NB4 (cell line): ENCODE measurements at regions not wholly inside any gene's neighbourhood (a gene's known extent, or its start where the extent isn't known, plus 50 kb on each side); places are given as distances from the start of the nearest gene placed in this dataset.
"Not testable (repeated sequence)": the region's sequence is repeated elsewhere in the genome, so short reads cannot be mapped to it uniquely, and the experiment has no call there.

Experiments
- DNase-seq: peaks from one replicate; pipeline ENCODE4 v3.0.0; 2010; ENCODE audit warnings: low read depth
- H3K4me3 ChIP-seq: one replicate; pipeline ENCODE4 v1.5.1; 2011; ENCODE audit warnings: mild to moderate bottlenecking, low read depth, low read length, moderate library complexity
- MYC ChIP-seq: IDR thresholded peaks from 2 replicates; pipeline ENCODE4 v1.6.1; 2011; ENCODE audit warnings: low read depth, low read length
- POLR2A ChIP-seq: IDR thresholded peaks from 2 replicates; pipeline ENCODE4 v1.6.1; 2011; ENCODE audit warnings: mild to moderate bottlenecking; ENCODE audit not compliant: insufficient read length; ENCODE audit errors: extremely low read depth
- TF ChIP-seq, protein P1 (sequence below): IDR thresholded peaks from 2 replicates; pipeline ENCODE4 v1.6.1; 2011; ENCODE audit warnings: low read depth, low read length
- TF ChIP-seq, protein P2 (sequence below): IDR thresholded peaks from one replicate; pipeline ENCODE4 v1.5.1; 2012; ENCODE audit warnings: low read depth, low read length

DNA sequence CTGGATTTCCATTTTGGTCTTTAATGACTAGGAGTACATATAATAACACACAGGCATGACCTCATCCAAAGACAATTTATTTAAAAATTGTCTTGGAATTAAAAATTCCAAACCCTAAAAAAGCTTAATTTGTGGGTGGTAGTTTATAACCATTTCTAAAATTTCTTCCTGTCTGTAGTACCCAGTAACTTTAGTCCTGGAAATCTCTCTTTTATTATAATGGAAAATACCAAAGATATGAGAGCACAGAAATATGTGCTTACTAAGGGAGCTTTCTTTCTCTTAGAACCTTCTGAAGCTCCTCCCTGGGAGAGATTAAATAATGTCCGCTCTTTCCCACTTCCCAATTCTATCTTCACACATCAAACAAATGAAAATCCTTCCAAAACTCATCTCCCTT is 70.5 kb upstream of the PRL start:
- no peak for DNase-seq
- TF ChIP-seq MYC (no peak), POLR2A (no peak)
- TF ChIP-seq, protein P1, sequence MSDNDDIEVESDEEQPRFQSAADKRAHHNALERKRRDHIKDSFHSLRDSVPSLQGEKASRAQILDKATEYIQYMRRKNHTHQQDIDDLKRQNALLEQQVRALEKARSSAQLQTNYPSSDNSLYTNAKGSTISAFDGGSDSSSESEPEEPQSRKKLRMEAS, result no peak
- TF ChIP-seq, protein P2, sequence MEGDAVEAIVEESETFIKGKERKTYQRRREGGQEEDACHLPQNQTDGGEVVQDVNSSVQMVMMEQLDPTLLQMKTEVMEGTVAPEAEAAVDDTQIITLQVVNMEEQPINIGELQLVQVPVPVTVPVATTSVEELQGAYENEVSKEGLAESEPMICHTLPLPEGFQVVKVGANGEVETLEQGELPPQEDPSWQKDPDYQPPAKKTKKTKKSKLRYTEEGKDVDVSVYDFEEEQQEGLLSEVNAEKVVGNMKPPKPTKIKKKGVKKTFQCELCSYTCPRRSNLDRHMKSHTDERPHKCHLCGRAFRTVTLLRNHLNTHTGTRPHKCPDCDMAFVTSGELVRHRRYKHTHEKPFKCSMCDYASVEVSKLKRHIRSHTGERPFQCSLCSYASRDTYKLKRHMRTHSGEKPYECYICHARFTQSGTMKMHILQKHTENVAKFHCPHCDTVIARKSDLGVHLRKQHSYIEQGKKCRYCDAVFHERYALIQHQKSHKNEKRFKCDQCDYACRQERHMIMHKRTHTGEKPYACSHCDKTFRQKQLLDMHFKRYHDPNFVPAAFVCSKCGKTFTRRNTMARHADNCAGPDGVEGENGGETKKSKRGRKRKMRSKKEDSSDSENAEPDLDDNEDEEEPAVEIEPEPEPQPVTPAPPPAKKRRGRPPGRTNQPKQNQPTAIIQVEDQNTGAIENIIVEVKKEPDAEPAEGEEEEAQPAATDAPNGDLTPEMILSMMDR, result no peak
- no peak overlapping the region for H3K4me3 ChIP-seq

DNA sequence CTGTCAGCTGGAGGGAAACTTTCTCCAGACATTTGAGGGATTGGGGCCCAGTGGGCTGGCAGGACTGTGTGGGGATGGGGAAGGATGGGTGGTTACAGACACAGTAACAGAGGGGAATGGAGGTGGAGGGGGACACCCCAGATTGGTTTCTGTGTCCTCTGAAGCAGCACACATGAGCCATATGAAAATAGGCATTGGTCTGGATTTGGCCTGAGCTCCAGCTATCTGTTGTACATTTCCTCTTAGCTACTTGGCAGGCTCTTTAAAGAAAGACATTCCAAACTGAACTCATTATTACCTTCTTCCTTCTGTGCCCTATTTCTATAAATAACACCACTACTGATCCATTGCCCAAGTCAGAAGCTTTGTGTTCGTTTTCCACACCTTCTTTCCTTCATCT is 72.0 kb upstream of the PRL start:
- DNase-seq, result no peak
- TF ChIP-seq POLR2A (no peak), MYC (no peak)
- TF ChIP-seq, protein P2, result no peak
- TF ChIP-seq, protein P1, result no peak
- no peak overlapping the region for H3K4me3 ChIP-seq

DNA sequence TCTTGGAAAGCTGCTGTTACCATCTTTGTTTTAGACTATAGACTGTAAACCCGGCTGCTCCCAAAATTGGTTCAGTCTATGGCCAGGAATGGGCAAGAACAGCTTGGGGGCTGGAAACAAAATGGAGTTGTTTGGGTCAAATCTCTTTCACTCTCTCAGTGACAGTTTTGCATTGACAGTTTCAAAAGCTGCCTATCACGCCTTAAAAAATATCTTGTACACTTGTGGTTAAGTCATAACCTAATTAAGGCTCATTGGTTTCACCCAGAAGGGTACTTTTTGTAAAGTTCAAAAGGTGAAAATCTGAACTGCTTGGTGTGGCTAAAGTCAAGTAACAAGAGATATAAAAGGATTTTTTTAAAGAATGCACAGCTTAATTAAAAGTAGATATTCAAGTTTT is 76.1 kb upstream of the PRL start:
- no peak overlapping the region for H3K4me3 ChIP-seq
- TF ChIP-seq POLR2A (no peak), MYC (no peak)
- TF ChIP-seq, protein P1, result no peak
- TF ChIP-seq, protein P2, result no peak

DNA sequence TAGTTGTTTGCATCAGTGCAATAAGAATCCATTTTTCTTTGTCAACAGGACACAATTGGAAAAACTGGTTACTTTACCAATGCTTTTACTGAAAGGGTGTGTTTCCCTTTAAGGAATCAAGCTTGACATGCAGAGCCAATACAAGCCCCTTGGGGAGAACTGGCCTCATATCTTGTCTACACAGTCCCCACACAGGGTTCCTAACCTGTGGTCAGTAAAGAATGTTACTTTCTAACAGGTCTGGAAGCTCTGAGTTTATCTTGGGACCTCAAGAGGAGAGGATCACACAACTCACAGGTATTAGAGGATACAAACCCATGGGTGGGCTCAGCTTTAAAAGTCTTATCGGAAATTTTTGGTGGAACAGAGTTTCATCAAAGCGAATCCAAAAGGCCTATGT is 78.1 kb upstream of the PRL start:
- DNase-seq, H3K4me3 ChIP-seq: not testable (repeated sequence)

More for the DNA sequence above, 76.1 kb upstream of the PRL start:
- no peak for DNase-seq

DNA sequence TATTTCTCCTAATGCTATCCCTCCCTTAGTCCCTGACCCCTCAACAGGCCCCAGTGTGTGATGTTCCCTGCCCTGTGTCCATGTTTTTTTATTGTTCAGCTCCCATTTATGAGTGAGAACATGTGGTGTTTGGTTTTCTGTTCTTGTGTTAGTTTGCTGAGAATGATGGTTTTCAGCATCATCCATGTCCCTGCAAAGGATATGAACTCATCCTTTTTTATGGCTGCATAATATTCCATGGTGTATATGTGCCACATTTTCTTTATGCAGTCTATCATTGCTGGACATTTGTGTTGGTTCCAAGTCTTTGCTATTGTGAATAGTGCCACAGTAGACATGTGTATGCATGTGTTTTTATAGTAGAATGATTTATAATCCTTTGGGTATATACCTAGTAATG is 79.5 kb upstream of the PRL start:
- DNase-seq, H3K4me3 ChIP-seq: not testable (repeated sequence)

DNA sequence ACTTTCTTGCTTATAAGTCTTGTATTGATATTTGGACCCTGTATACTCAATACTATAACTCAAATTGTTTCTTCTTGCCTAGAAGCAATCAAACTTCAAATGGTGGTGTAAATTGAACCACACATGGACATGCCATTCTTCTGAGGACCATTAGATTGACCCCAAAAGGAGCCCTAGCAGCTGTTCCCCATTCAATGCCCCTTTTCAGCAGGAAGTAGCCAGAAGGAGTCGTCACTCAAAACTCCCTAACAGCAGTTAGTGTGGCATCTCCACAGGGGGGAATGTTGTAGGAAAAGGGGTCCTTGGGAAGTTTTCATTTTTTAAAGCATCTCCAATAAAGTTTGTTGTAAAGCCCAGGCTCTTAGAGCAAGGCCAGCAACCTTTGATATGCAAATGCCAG is 81.7 kb upstream of the PRL start:
- DNase-seq, H3K4me3 ChIP-seq: not testable (repeated sequence)

DNA sequence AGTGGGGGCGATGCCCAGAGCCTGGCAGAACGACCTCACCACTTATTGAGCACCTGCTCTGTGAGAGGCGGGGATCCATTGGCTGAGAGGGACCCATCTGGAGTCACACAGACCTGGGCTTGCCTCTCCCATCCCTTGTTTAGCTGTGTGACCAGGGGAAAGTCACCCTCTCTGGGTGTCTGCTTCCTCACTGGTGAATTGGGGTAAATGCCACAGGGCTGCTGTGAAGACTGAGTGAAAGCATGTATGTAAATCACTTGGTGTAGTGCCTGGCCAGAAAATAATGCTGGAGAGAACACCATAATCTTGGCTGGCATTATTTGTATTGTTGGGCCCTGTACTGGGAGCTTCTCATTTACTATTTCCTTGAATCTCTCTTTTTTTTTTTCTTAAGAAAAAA is 83.4 kb upstream of the PRL start:
- TF ChIP-seq MYC (no peak), POLR2A (no peak)
- TF ChIP-seq, protein P1, result no peak
- TF ChIP-seq, protein P2, result no peak
- H3K4me3 ChIP-seq, result no peak overlapping the region
- no peak for DNase-seq
